ENCODE measurements at regions not wholly inside any gene's neighbourhood (a gene's known extent, or its start where the extent isn't known, plus 50 kb on each side); places are given as distances from the start of the nearest gene placed in this dataset.
A peak's percentile ranks its signal among the peaks of the same experiment; 100 is the strongest.

- TF ChIP-seq CTCF (conservative IDR thresholded peaks at IDR 0.05 in 1 of 2, IDR thresholded peaks at IDR 0.05 in 1 of 2; ENCODE audit: low read depth in 1 of 2, low read length in 2 of 2) = peak; percentile 40 to 41
- TF ChIP-seq EZH2 (IDR thresholded peaks at IDR 0.05; ENCODE audit: low read length, missing control alignments) = no peak
Observed at GRCh38 chr20:4519534-4519933, 166.7 kb upstream of the PRNP start.

All from fibroblast of lung (primary cell).